GM21526 (cell line): ENCODE measurements at regions not wholly inside any gene's neighbourhood (a gene's known extent, or its start where the extent isn't known, plus 50 kb on each side); places are given as distances from the start of the nearest gene placed in this dataset.

Experiments used
- ATAC-seq: cut with Tn5 transposase; IDR thresholded peaks from one replicate; pipeline ENCODE4 v1.9.1; 2021; ENCODE audit warnings: moderate library complexity; ENCODE audit not compliant: unreplicated experiment, low FRiP score

DNA sequence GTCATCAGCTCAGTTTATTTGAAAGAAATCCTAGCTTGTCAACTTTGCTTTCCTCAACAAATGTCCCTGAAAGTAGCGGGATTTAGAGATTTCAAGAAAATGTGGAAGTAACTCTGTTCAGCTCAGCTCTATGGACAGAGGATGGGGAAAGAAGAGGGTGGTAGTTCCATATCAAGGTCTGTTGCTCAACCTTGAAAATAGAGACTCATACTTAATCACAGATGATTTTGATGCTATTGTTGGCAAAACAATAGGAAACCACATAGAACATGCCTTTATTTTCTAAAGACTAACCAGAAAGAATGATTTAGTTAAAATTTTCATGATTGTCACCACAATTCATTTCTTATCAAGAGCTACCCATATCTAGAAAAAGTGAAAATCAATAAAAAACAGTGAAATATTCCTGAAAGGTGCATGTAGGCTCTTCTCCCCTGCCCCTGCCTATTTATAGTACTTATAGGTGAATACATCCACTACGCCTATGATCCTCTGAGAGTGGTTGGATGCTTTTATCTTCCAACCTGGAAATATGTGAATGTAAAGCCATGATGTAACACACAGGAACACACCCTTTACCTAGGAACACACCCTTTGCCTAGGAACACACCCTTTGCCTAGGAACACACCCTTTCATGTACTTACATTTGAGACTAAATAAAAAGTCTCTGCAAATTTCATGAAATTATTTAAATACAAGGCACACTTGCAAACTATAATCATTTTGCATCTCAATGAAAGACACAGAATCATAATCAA is 65.8 kb downstream of the ETAA1 start:
- ATAC-seq = no peak

DNA sequence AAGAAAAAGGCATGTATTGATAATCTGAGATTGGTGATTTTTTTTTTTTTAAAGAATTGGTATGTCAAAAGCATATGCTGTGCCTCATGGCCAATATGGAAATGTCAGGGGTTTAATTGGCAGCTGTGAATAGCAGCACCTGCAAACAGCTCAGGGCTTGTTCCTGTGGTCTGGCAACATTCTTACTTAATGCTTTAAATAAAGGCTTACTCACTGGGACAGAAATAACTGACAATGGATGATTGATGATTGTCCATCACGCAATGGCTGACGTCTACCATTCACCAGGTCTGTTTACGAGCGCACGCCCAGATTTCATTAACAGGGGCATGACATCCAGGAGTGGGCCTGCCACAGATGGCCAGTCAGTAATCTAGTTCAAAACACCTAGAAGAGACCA is 66.7 kb downstream of the ETAA1 start:
- ATAC-seq = no peak

DNA sequence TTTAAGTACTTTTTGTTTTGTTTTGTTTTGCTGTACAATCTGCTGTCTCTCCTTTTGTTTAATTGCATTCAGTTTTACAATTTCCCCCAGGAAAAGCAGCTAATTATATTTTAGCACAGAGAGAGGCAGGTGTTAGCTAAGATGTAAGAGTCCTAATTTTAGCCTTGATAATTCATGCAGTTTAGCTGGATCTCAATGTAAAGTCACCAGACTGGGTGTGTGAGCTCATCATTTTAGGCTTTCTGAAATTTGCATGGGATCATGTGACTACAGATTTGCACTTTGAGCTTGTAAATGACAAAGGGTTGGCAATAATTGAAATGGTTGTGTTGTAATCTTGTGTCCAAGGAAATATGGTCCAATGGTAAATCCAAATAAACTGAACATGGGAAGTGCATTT is 68.5 kb downstream of the ETAA1 start:
- no peak for ATAC-seq

DNA sequence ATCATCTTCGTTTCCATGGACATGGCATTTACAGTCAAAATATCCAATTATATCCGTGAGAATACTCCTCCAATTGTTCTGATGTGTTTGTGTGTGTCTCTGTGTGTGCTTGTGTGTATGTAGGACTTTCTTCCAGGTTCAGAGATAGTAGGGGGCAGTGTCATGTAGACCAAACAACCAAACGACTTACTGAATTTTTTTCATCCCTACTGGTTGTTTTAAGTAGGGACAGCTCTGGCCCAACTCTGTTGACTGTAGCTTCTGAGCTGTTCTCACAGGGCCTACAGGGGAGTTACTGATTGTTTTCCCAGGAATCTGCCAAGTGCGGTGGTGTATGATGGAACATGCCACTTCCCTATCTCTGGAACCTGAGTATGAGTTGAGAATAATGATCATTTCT is 69.6 kb downstream of the ETAA1 start:
- ATAC-seq = no peak

DNA sequence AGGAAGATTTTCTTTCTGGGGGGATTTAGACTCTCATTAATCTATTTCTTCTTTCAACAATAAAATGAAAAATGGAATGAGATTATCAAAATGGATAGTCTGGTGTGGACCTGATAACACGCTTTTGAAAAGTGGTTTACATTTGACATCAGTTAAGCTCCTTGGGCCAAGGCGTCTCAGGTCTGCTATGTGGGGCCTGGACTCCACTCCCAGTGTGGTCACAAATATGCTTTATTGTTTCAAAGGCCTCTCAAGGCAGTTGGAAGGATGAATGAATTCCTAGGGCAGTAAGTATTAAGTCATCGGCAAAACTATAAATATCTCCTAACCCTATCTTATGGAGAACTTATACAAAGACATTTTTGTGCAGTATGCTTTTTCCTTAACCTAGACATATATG is 74.5 kb downstream of the ETAA1 start:
- ATAC-seq = no peak

DNA sequence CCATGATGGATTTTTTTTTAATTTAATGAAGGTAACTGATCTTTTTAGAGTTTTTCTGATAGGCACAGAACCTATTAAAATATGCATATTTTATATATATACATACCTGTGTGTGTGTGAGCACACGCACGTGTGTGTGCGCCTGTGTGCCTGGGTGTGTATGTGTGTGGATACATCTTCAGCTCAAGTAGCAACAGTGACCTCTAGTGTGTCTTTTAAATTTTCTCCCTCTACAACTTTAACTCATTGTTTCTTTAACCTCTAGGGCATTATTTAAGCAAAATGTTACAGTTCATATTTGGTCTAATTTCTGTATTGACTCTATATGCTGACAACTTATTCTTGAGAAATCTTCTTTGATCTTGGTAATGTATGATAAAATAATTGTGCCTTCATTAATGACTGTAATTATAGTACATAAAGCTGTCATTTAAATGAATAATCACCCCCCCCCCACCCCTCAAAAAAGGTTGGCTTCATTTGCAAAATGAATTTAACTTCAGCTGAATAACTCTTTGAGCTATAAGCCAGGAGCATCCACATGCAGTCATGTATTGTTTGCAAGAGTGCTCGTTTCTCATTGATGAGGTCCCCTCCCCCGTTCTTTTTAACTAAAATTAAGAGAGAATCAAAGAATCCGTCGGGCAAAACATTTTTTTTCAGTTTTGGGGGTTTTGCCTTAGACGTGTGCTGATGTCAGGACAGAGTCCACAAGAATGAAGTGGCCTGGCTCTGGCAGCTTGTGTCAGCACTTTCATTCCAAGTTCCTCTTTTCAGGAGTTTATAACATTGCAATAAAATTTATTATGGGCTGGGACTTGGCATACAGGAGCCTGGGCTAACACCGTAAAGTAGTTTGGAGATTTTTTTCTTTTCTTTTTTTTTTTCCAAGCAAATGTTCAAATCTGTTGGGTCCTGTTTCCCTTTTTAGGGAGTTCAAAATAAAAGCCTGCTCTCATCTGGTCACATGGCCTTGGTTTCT is 80.0 kb downstream of the ETAA1 start:
- no peak for ATAC-seq

DNA sequence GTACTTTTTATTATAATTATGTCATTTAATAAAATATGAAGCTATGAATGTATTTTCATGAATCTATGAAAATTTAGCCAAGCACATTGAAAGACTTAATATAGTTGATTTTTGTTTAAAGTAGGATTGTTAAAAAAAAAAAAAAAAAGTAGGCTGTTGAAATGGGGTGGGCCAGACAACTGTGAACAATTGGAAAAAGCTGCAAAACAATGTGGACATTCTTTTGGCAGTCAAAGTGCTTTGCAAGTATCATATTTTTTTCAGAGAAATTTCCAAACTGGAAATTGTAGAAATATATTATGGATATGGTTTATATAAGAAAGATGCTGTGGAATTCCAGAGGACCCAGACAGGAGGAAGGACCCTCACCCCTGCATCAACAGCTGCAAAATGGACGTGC is 82.1 kb downstream of the ETAA1 start:
- ATAC-seq = no peak

DNA sequence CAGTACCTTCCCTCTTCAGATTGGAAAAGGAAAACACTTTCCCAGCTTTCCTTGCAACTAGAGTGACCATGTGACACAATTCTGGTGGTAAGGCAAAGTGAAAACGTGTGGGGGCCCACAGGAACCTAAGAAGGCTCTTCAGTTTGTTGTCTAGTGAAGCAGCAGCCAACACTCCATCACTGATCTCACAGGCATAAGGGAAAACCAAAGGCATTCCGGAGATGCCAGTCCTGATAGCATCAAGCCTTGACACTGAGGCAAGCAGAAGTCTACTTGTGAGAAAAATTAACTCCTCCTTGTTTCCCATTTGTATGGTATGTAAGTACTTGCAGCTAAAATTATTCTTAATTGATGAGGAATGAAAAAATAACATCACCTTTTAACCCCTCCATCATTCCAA is 88.3 kb downstream of the ETAA1 start:
- no peak for ATAC-seq

DNA sequence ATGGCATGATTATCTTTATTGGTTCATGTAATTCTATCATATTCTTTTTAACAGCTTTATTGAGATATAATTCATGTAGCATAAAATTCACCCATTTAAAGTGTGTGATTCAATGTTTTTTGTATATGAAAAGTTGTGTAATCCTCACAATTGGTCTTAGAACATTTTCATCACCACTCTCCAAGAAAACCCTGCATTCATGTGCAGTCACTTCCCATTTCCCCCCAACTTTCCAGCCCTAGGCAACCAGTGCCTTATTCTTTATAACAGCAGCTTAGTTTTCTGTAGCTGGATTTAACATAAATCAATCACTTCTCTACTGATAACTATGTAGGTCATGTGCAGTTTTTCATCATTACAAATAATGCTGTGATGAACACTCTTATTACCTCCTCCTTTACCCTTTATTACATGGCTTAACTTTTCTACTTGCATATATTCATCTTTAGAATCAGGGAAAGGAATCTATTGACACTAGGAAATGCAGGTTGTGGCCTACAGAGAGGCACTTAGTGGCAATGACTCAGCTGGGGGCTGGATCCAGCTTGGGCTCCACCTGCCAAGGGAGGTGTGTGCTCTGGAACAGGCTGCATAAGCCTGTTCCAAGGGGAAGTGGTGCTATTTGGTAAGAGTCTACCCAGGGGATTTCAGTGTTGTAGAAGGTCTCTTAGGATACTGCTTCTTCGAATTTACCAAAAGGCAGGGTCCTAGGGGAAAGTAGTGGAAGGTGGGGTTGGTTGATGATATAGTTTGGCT is 89.1 kb downstream of the ETAA1 start:
- no peak for ATAC-seq

DNA sequence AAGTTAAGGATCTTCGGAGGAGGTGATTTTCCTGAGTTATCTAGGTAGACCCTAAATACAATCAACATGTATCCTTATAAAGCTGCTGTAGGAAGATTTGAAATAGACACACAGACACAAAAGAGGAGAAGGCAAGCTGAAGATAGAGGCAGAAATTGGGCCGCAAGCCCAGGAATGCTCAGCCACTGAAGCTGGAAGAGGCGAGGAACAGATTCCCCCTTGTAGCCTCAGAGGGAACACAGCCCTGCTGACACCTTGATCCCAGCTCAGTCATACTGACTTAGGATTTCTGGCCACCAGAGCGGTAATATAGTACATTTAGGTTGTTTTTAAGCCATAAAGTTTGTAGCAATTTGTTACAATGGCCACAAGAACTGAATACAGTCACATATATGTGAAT is 90.9 kb downstream of the ETAA1 start:
- ATAC-seq = no peak

DNA sequence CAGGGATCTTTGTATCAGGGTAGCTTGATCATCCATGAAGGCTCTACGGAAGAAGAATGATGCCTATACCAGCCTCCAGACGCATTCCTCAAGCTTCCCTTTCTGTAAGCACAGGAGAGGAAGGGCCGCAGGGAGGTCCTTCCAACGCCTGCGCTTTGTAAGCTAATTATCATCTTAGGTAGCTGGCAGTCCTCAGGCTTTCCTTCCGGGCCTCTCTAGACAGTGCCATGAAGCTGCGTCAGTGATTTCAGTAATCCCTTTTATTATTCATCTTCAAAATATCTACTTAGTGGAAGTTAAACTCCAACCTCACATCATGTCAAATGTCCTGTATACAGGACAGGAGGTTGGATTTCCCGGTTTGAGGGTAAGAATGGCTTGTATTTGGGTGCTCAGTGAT is 92.3 kb downstream of the ETAA1 start:
- ATAC-seq = no peak

DNA sequence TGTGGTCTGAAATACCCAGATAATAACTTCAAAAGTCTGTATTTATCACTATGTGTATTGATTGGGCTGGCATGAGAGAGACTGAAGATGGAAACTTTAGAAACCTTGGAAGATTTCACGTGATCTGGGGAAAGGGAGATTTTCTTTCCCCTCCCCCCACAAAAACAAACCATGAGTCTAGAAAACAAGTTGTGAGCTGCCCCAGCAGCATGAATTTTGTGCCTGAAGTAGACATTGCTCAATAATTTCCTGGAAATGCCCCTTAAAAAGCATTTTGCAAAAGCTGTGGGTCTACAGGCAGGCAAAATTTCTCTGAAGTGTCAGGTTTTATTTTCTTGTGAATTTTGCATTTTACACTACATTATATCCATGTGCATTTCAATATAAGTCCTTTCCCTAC is 101.8 kb downstream of the ETAA1 start:
- no peak for ATAC-seq

DNA sequence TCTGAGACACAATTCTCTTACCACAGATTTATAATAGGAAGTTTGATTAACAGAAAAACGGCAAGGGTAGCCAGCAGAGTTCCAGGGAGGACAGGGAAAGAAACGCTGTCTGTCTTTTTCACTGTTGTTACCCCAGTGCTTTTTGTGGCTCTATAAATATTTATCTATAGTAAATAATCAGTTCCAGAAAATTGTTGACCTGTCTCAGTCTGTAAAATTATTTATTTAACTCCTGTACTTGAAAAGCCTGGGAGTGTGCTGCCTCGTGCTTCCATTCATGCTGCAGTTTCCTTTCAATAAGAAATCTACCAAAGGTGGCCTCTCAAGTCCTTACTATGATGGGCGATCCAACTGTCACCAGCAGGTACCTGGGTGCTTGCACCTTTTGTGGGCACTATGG is 102.9 kb downstream of the ETAA1 start:
- no peak for ATAC-seq

DNA sequence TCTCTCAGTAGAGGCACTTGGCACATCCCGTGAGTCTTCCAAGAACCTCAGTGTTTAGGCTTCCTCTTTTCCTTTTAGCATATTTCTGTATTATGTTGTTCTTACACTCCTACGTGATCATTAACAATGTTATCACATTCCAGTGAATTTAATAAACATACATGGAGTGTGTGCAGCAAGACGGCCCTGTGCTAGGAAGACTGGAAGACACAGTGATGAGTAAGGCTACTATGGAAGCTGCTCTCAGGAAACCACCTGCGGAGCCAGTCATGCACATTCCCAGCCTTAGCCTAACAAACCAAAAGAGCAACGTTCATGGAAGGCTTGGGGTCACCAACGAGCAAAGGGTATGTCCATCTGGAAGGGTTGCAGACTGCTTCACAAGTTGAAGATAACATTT is 103.4 kb downstream of the ETAA1 start:
- ATAC-seq = no peak

DNA sequence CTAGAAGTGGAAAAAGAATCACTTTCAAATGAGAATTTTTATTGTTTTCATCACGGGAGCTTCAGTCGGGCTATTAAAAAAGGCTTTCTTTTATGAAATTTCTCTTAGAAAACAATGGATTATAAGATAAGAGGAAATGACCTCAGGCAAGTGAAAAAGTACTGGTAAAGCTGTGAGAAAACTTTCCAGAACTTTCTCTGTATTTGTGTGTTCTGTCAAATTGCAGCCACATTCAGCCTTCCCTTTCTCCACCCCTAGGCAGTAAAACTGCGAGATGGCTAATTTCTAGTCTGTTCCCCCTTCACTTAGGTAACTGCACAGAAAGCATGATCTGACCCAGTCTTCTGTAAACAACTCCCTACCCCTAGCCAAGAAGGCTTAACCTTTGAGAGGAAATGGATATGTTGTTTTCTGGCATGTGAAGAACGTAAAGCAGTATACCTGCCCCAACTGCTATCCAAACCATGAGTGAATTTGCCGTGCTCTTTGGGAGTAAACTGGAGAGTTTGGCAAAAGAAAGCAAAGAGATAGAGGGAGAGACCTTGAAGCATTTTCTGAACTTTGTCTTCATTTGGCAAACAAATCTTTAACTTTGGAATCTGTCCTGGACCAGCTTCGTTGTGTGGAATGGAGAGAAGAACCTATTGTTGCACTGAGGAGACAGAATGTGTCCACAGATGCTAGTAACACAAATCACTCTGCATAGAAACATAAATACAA is 105.4 kb downstream of the ETAA1 start:
- ATAC-seq = no peak

DNA sequence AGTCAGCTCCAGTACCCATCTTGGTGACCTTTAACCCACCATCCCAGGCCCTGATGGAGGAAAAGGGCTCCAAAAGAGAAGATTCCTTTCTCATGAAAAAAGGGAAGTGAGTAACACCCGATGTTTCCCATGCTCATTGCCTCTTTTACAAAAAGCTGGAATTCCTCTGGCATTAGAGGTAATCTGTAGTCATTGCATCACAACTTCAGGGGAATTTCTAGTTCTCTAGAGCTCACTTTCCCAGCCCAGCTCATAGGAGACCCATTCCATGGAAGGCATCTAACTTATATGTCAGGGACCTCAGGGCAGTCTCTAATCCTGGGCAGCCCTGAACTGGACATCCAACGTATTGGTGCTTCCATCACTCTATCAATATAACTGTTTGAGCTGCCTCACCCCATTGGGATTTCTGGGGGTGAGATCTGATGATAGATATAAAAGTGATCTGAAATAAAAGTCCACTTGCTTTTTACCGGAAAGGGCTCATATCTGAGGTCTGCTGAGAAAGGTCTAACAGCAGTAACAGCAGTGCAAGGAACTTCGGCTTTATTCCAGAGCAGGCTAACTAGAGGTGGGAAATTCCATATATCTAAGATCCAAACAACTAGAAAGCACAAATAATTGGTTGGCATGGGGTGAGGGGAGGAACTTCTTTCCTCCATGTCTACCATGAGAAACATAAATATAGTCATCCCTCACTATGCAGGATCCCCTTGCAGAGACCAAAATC is 106.1 kb downstream of the ETAA1 start:
- ATAC-seq = no peak

DNA sequence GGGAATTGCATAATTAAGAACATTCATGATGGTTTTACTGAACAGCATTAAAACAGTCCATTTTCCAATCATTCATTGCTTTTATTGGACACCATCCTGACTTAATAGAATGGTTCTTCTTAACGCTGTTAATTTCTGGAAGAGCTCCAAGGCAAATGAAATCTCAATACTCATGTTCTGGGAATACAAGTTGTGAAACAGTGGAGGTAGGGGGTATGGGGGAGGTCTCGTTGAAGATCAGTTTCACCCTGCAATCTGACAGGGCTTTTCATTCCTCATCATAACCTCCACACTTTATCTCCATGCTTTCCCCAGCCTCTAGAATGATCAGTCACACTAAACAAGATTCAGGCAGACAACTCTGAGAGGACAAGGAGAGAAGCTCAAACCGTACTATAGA is 113.6 kb downstream of the ETAA1 start:
- no peak for ATAC-seq

DNA sequence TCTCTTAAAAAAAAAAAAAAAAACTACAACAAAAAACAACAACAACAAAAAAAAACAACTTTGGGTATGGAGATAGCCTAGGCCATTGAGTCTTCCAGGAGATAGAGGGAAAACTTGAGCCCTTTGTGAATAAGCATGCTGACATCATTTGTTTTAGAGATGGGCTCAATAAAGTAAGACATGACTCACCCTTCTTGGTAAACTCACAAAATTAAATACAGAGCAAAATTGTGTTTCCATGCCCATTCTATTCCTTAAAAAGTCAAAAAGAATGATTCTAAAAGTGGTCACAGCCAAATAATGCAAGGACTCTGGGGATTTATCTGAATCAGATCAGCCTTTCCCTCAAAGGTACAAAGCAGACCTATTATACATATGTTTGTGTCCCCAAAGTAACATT is 117.4 kb downstream of the ETAA1 start:
- ATAC-seq = no peak

DNA sequence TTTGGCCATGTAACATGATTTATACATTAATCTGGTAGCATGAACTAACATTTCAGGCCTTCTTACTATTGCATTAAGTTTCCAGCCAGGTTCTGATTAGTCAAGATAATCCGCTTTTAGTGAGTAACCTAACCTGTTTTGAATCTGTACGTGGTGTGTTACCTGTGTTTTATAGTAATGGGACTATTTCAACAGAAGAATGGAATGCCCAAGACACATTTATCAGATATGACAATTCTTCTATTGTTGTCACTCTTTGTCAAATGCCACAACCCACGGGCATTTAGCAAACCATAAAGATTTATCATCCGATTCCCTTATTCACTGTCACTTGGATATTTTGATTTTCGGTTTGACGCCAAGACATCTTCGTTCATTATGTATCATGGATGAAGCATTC is 117.9 kb downstream of the ETAA1 start:
- no peak for ATAC-seq

DNA sequence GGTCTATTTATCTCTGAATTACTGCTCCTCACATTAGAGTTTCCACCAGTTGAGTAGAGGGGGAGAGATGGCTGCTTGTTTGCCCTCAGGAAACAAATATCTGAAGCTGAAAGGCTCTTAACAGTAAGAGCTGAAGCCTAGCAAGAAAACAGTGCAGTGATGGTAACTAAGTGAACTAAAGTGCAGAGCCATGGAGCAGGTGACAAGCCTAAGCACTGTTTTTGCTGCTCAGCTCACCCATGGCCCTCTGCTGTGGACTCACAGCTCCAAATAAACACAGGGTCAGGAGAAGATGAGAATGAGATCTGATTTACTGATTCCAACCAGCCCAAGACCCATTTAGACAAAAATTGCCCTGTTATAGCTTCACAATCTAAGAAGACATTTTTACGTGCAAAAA is 118.4 kb downstream of the ETAA1 start:
- no peak for ATAC-seq
